Endothelial cell (in vitro differentiated cells): ENCODE measurements at regions not wholly inside any gene's neighbourhood (a gene's known extent, or its start where the extent isn't known, plus 50 kb on each side); places are given as distances from the start of the nearest gene placed in this dataset.
"Not testable (repeated sequence)": the region's sequence is repeated elsewhere in the genome, so short reads cannot be mapped to it uniquely, and the experiment has no call there.

ENCODE experiments used
- DNase-seq: peaks from one replicate; pipeline ENCODE4 v3.0.0; 2021; ENCODE audit warnings: low spot score
- H3K27ac Mint-ChIP-seq: one replicate; pipeline ENCODE4 v1.8.0; 2021; ENCODE audit warnings: mixed read lengths, inconsistent platforms; ENCODE audit not compliant: unreplicated experiment
- H3K27me3 Mint-ChIP-seq: one replicate; pipeline ENCODE4 v1.8.0; 2021; ENCODE audit warnings: mild to moderate bottlenecking, moderate library complexity, mixed read lengths, inconsistent platforms; ENCODE audit not compliant: unreplicated experiment
- H3K36me3 Mint-ChIP-seq: one replicate; pipeline ENCODE4 v1.8.0; 2021; ENCODE audit warnings: mild to moderate bottlenecking, low read depth, mixed read lengths, inconsistent platforms; ENCODE audit not compliant: unreplicated experiment
- H3K4me1 Mint-ChIP-seq: one replicate; pipeline ENCODE4 v1.8.0; 2021; ENCODE audit warnings: mild to moderate bottlenecking, mixed read lengths, inconsistent platforms; ENCODE audit not compliant: unreplicated experiment
- H3K4me3 Mint-ChIP-seq: one replicate; pipeline ENCODE4 v1.8.0; 2021; ENCODE audit warnings: mild to moderate bottlenecking, mixed read lengths, inconsistent platforms; ENCODE audit not compliant: unreplicated experiment
- H3K9me3 Mint-ChIP-seq: one replicate; pipeline ENCODE4 v1.8.0; 2021; ENCODE audit warnings: mixed read lengths, inconsistent platforms; ENCODE audit not compliant: unreplicated experiment
- TF ChIP-seq, protein P1 (sequence below): fragments of 200-600 bp; sonication (generic); IDR thresholded peaks from one replicate; pipeline ENCODE4 v1.5.0; 2021; ENCODE audit warnings: antibody characterized with exemption; ENCODE audit not compliant: unreplicated experiment

DNA sequence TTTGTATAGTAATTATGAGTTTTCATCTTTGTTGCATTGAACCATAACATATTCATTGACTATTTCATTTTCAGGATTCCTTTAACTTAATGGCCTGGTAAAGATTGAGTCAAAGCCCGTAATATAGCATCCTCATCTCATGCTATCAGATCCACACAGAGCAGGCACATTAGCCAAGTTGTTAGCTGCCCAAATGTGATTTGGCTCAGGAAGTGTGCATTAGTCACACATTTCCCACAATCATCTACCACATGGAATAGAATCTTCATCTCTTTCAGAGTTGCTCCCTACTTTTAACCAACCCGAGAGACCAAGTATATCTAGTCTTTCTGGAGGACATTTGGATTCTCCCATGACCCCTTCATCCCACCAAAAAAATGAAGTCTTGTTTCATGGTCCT lies 481.0 kb upstream of the PTGER4 start:
- Mint-ChIP-seq H3K27me3 (no peaks in the 10 kb centered on the region), H3K36me3 (no peaks in the 10 kb centered on the region), H3K4me1 (no peaks in the 10 kb centered on the region), H3K4me3 (no peak overlapping the region), H3K9me3 (no peaks in the 10 kb centered on the region), H3K27ac (no peak overlapping the region)
- TF ChIP-seq, protein P1, sequence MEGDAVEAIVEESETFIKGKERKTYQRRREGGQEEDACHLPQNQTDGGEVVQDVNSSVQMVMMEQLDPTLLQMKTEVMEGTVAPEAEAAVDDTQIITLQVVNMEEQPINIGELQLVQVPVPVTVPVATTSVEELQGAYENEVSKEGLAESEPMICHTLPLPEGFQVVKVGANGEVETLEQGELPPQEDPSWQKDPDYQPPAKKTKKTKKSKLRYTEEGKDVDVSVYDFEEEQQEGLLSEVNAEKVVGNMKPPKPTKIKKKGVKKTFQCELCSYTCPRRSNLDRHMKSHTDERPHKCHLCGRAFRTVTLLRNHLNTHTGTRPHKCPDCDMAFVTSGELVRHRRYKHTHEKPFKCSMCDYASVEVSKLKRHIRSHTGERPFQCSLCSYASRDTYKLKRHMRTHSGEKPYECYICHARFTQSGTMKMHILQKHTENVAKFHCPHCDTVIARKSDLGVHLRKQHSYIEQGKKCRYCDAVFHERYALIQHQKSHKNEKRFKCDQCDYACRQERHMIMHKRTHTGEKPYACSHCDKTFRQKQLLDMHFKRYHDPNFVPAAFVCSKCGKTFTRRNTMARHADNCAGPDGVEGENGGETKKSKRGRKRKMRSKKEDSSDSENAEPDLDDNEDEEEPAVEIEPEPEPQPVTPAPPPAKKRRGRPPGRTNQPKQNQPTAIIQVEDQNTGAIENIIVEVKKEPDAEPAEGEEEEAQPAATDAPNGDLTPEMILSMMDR: no peak
- DNase-seq: no peak

DNA sequence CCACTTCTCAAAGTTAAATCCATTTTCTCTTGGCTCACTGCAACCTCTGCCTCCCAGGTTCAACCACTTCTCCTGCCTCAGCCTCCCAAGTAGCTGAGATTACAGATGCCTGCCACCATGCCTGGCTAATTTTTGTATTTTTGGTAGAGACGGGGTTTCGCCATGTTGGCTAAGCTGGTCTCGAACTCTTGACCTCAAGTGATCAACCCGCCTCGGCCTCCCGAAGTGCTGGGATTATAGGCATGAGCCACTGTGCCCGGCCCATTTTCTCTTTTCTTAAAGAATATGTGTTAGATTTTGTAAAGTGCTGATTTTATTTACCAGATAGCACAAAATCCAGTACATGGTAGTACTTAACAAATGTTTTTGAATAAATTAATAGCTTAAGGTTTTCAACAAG lies 484.1 kb upstream of the PTGER4 start:
- H3K27ac Mint-ChIP-seq, H3K36me3 Mint-ChIP-seq, H3K4me3 Mint-ChIP-seq, H3K9me3 Mint-ChIP-seq, H3K27me3 Mint-ChIP-seq, H3K4me1 Mint-ChIP-seq, DNase-seq: not testable (repeated sequence)

DNA sequence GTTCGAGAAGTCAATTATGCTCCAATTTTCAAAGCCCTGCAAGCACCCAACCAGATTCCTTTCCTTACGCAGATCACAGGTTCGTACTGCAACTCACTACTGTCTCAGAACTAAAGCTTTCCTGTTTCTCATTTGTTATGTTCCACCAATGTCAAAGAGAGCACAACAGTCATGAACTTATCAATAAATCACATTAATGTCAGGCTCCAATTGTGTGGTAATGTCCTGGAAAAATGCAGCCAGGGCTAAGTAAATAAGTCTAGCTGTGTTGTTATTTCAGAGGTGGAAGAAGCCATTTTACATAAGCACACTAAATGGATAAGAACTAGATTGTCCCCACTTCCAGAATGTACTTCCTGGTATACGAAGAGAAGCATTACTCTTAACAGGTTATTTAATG lies 488.6 kb upstream of the PTGER4 start:
- H3K27ac Mint-ChIP-seq: no peak overlapping the region
- DNase-seq: no peak
- TF ChIP-seq, protein P1: no peak
- no peaks in the 10 kb centered on the region for H3K4me1 Mint-ChIP-seq
- H3K27me3 Mint-ChIP-seq: no peaks in the 10 kb centered on the region
- H3K4me3 Mint-ChIP-seq: no peak overlapping the region
- no peaks in the 10 kb centered on the region for H3K9me3 Mint-ChIP-seq
- no peaks in the 10 kb centered on the region for H3K36me3 Mint-ChIP-seq

DNA sequence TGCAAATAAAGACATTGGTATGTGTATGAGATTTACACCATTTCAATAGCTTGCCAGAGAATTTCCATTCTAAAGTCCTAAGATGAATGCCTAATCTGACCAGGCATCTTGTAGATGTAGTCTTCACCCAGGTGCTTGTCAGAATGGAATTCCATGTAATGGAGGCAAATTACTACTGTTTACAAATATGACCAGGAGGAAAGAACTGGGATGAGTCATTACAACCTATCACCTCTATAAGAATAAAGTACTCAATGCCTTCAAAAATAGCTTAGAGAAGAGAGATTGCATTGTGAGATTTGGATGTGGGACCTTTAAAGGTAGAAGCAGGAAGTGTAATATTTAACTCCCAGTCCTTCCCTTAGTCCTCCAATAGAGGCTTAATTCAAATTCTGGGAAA lies 507.0 kb upstream of the PTGER4 start:
- TF ChIP-seq, protein P1: no peak
- Mint-ChIP-seq H3K9me3 (peaks cover 5% of the 10 kb centered on the region), H3K4me3 (no peak overlapping the region), H3K27me3 (peaks cover 1% of the 10 kb centered on the region), H3K36me3 (no peaks in the 10 kb centered on the region), H3K27ac (no peak overlapping the region), H3K4me1 (no peaks in the 10 kb centered on the region)
- no peak for DNase-seq

DNA sequence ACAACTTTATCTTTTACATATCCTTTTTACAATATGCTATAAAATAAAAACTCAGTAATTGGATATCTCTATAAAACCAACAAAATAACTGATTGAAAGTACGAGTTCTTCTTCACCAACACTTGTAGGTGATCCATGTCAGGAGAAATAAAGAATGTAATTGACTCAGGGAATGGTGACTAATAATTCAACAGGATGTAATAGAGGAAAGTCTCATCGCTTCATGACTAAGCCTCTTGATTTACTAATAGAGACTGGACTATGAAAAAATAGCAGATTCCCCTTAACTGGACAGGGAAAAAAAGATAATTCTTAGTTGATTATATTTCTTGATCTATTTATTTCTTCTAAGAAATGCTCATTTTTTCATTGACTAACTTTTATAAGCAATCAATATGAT lies 507.7 kb upstream of the PTGER4 start:
- no peaks in the 10 kb centered on the region for H3K36me3 Mint-ChIP-seq
- peaks cover 5% of the 10 kb centered on the region for H3K9me3 Mint-ChIP-seq

More for the DNA sequence above, 507.7 kb upstream of the PTGER4 start:
- H3K27ac Mint-ChIP-seq: no peak overlapping the region
- TF ChIP-seq, protein P1: no peak
- H3K4me3 Mint-ChIP-seq: no peak overlapping the region
- peaks cover 1% of the 10 kb centered on the region for H3K27me3 Mint-ChIP-seq
- DNase-seq: no peak
- H3K4me1 Mint-ChIP-seq: no peaks in the 10 kb centered on the region
